Panc1 (cell line): ENCODE measurements at regions not wholly inside any gene's neighbourhood (a gene's known extent, or its start where the extent isn't known, plus 50 kb on each side); places are given as distances from the start of the nearest gene placed in this dataset.

Experiments used
- ATAC-seq: fragments of 200-7000 bp; cut with Tn5 transposase; 2 replicates; pipeline ENCODE4 v1.9.1; 2020; ENCODE audit warnings: mild to moderate bottlenecking, moderate library complexity
- BruUV-seq: library from RNA; stranded (reverse); fragments of 400-500 nt; replicated peaks from 2 replicates; lab custom pipeline; 2021; lab: Mats Ljungman, UMichigan
- CTCF ChIA-PET: fragments of 300-600 bp; sonication (Branson Sonifier 250); formaldehyde crosslinking; loops from one replicate; lab custom pipeline; 2022; ENCODE audit warnings: antibody characterized with exemption; lab: Charles Lee
- POLR2A ChIA-PET: fragments of 300-600 bp; sonication (Branson Sonifier 250); formaldehyde crosslinking; loops from one replicate; lab custom pipeline; 2022; ENCODE audit warnings: antibody characterized with exemption; lab: Charles Lee
- DNase-seq: peaks from one replicate; pipeline ENCODE4 v3.0.0-alpha.2; 2010; ENCODE audit warnings: low read depth, low spot score
- H3K27ac ChIP-seq: 2 replicates; pipeline ENCODE4 v1.5.1; 2011; ENCODE audit warnings: mild to moderate bottlenecking, low read length, inconsistent platforms
- H3K27me3 ChIP-seq: fragments of 200-500 bp; sonication (Bioruptor generic); 2 replicates; pipeline ENCODE4 v1.6.0; 2014; ENCODE audit warnings: low read length, inconsistent platforms; ENCODE audit not compliant: control insufficient read depth, insufficient read depth
- H3K36me3 ChIP-seq: fragments of 200-500 bp; sonication (Bioruptor generic); 2 replicates; pipeline ENCODE4 v1.5.1; 2014; ENCODE audit warnings: inconsistent platforms, mild to moderate bottlenecking, low read length, moderate library complexity; ENCODE audit not compliant: control insufficient read depth, insufficient read depth
- H3K4me1 ChIP-seq: 2 replicates; pipeline ENCODE4 v1.5.1; 2011; ENCODE audit warnings: inconsistent platforms, mild to moderate bottlenecking, low read length, moderate library complexity; ENCODE audit not compliant: control insufficient read depth, insufficient read depth
- H3K4me3 ChIP-seq, 2 experiments: 2 replicates each; pipeline ENCODE4 v1.5.1; 2011 to 2012; ENCODE audit warnings: low read depth in 2 of 2, low read length in 2 of 2, mild to moderate bottlenecking in 2 of 2, inconsistent platforms in 1 of 2, moderate library complexity in 1 of 2
- H3K9me3 ChIP-seq: fragments of 200-500 bp; sonication (Bioruptor generic); 2 replicates; pipeline ENCODE4 v1.5.1; 2014; ENCODE audit warnings: low read depth, mild to moderate bottlenecking, inconsistent platforms, low read length, moderate library complexity; ENCODE audit not compliant: control insufficient read depth, insufficient read depth
- CTCF ChIP-seq: fragments of 450-650 bp; IDR thresholded peaks from 2 replicates; pipeline ENCODE4 v1.5.1; 2017; ENCODE audit warnings: mild to moderate bottlenecking
- POLR2AphosphoS5 ChIP-seq: IDR thresholded peaks from 2 replicates; pipeline ENCODE4 v1.6.1; 2012; ENCODE audit warnings: mild to moderate bottlenecking, low read depth, low read length, moderate library complexity
- REST ChIP-seq, 2 experiments: IDR thresholded peaks; 2 replicates each; pipeline ENCODE4 v1.6.1; 2011 to 2012; ENCODE audit warnings: low read depth in 2 of 2, control low read depth in 1 of 2, low read length in 1 of 2, mild to moderate bottlenecking in 1 of 2, moderate library complexity in 1 of 2; ENCODE audit not compliant: insufficient read depth in 1 of 2
- SIN3A ChIP-seq: IDR thresholded peaks from 2 replicates; pipeline ENCODE4 v1.6.1; 2012; ENCODE audit warnings: low read depth, mild to moderate bottlenecking, low read length, moderate library complexity, borderline replicate concordance; ENCODE audit not compliant: insufficient read depth
- TCF7L2 ChIP-seq: IDR thresholded peaks from 2 replicates; pipeline ENCODE4 v1.6.1; 2011; ENCODE audit warnings: mild to moderate bottlenecking, low read depth, low read length, inconsistent platforms
- in situ Hi-C: cut with HindIII; loops from 2 replicates; pipeline ENCODE4 v1.10.0; 2016; ENCODE audit warnings: low sequenced_read_pairs, low pct_unique_long_range_greater_than_20kb
- intact Hi-C: fragments of 100-400 bp; cut with micrococcal nuclease; formaldehyde crosslinking; loops from one replicate; pipeline ENCODE4 v1.10.0; 2022; ENCODE audit not compliant: unreplicated experiment

GRCh38 chr18:61669320-61669719 lies 223.5 kb downstream of the RNF152 start:
- ATAC-seq: no peak
- in situ Hi-C loops: no loop called here
- BruUV-seq: no TSS peak

GRCh38 chr18:61666876-61667590 lies 225.8 kb downstream of the RNF152 start:
- no peak overlapping the region for H3K27ac ChIP-seq
- ChIA-PET CTCF (no interaction called here), POLR2A (no interaction called here)
- ATAC-seq (no peak), DNase-seq (no peak)
- BruUV-seq: no TSS peak
- intact Hi-C loops (no loop called here), in situ Hi-C loops (no loop called here)
- H3K36me3 ChIP-seq: no peaks in the 10 kb centered on the region
- H3K9me3 ChIP-seq: no peaks in the 10 kb centered on the region
- no peaks in the 10 kb centered on the region for H3K27me3 ChIP-seq
- no peak overlapping the region for H3K4me3 ChIP-seq
- no peaks in the 10 kb centered on the region for H3K4me1 ChIP-seq
- TF ChIP-seq POLR2AphosphoS5 (no peak), SIN3A (no peak), CTCF (no peak), REST (IDR thresholded peaks at IDR 0.05; ENCODE audit: insufficient read depth in 1 of 2, low read depth in 2 of 2, low read length in 1 of 2) (no peak), TCF7L2 (no peak)

More at GRCh38 chr18:61669320-61669719, 223.5 kb downstream of the RNF152 start:
- TF ChIP-seq REST (IDR thresholded peaks at IDR 0.05; ENCODE audit: insufficient read depth in 1 of 2, low read depth in 2 of 2, low read length in 1 of 2): no peak
- no peak for TF ChIP-seq TCF7L2
- TF ChIP-seq CTCF: no peak
- TF ChIP-seq POLR2AphosphoS5: no peak
- TF ChIP-seq SIN3A: no peak
- CTCF ChIA-PET: no interaction called here
- Histone ChIP-seq H3K27ac (no peak overlapping the region), H3K36me3 (no peaks in the 10 kb centered on the region), H3K4me3 (no peak overlapping the region), H3K27me3 (no peaks in the 10 kb centered on the region), H3K4me1 (no peaks in the 10 kb centered on the region), H3K9me3 (no peaks in the 10 kb centered on the region)
- POLR2A ChIA-PET: no interaction called here
- no peak for DNase-seq
- intact Hi-C loops: no loop called here
